Endothelial cell of umbilical vein (primary cell): ENCODE measurements at regions not wholly inside any gene's neighbourhood (a gene's known extent, or its start where the extent isn't known, plus 50 kb on each side); places are given as distances from the start of the nearest gene placed in this dataset.

Experiments used
- BruUV-seq: library from RNA; stranded (reverse); fragments of 400-500 nt; replicated peaks from 2 replicates; lab custom pipeline; 2021; lab: Mats Ljungman, UMichigan
- CTCF ChIA-PET: fragments of 300-600, 350-600 bp; sonication (Branson Sonifier 250); formaldehyde crosslinking; loops from one replicate; lab custom pipeline; 2021; ENCODE audit warnings: antibody characterized with exemption, inconsistent platforms; lab: Charles Lee
- POLR2A ChIA-PET: fragments of 300-600, 350-600 bp; sonication (Branson Sonifier 250); formaldehyde crosslinking; loops from one replicate; lab custom pipeline; 2021; ENCODE audit warnings: antibody characterized with exemption, inconsistent platforms; lab: Charles Lee
- DNase-seq: peaks from one replicate; pipeline ENCODE4 v3.0.0-alpha.2; 2011; ENCODE audit warnings: low read depth, low spot score
- FAIRE-seq: peaks from 2 replicates; lab custom pipeline; 2011; peaks lifted over from hg19 to GRCh38; lab: Jason Lieb, UNC
- H2AFZ ChIP-seq: 2 replicates; pipeline ENCODE4 v1.6.0; 2012; ENCODE audit warnings: low read depth, low read length, control low read depth, inconsistent platforms
- H3K27ac ChIP-seq: 2 replicates; pipeline ENCODE4 v1.5.1; 2011; ENCODE audit warnings: low read depth, mild to moderate bottlenecking, control low read depth, low read length, moderate library complexity; ENCODE audit not compliant: insufficient read depth
- H3K27me3 ChIP-seq, 2 experiments: 2 replicates each; pipeline versions ENCODE4 v1.6.0 to v1.6.1; 2011; ENCODE audit warnings: low read length in 2 of 2, mixed read lengths in 1 of 2; ENCODE audit not compliant: control insufficient read depth in 2 of 2, insufficient read depth in 2 of 2
- H3K36me3 ChIP-seq, 2 experiments: 2 replicates in 1 of 2; 3 replicates in 1 of 2; pipeline ENCODE4 v1.5.1; 2011; ENCODE audit warnings: low read length in 2 of 2, mild to moderate bottlenecking in 1 of 2, moderate library complexity in 1 of 2; ENCODE audit not compliant: control insufficient read depth in 2 of 2, insufficient read depth in 2 of 2; ENCODE audit errors: extremely low read depth in 1 of 2
- H3K4me1 ChIP-seq: 3 replicates; pipeline ENCODE4 v1.5.1; 2011; ENCODE audit warnings: mild to moderate bottlenecking, low read length; ENCODE audit not compliant: control insufficient read depth, insufficient read depth; ENCODE audit errors: extremely low read depth
- H3K4me2 ChIP-seq: 2 replicates; pipeline ENCODE4 v1.6.1; 2011; ENCODE audit warnings: low read length, control low read depth, mixed read lengths; ENCODE audit not compliant: insufficient read depth
- H3K4me3 ChIP-seq, 3 experiments: fragments of 200-600 bp in 1 of 3; sonication (generic), shearing (Covaris generic) in 1 of 3; replicated peaks in 1 of 3; 2 replicates each; pipeline ENCODE4 v1.5.1; 2011 to 2016; ENCODE audit warnings: control low read depth in 3 of 3, low read length in 3 of 3, mild to moderate bottlenecking in 2 of 3, inconsistent platforms in 1 of 3, low read depth in 1 of 3, moderate library complexity in 1 of 3; ENCODE audit not compliant: insufficient read depth in 1 of 3
- H3K79me2 ChIP-seq: 2 replicates; pipeline ENCODE4 v1.6.0; 2012; ENCODE audit warnings: low read length, inconsistent platforms; ENCODE audit not compliant: control insufficient read depth, insufficient read depth
- H3K9ac ChIP-seq: replicated peaks from 2 replicates; pipeline ENCODE3; 2011; ENCODE audit warnings: low read length, control low read depth; ENCODE audit not compliant: insufficient read depth; ENCODE audit errors: extremely low read depth
- H3K9me1 ChIP-seq: replicated peaks from 3 replicates; pipeline ENCODE4 v1.6.0; 2011; ENCODE audit warnings: mild to moderate bottlenecking, low read length; ENCODE audit not compliant: control insufficient read depth, insufficient read depth; ENCODE audit errors: extremely low read depth
- H3K9me3 ChIP-seq: replicated peaks from 2 replicates; pipeline ENCODE4 v1.5.1; 2012; ENCODE audit warnings: low read length, inconsistent platforms; ENCODE audit not compliant: control insufficient read depth, insufficient read depth
- H4K20me1 ChIP-seq: replicated peaks from 2 replicates; pipeline ENCODE3; 2011; ENCODE audit warnings: mild to moderate bottlenecking, low read length; ENCODE audit not compliant: control insufficient read depth, insufficient read depth; ENCODE audit errors: extremely low read depth
- CTCF ChIP-seq, 2 donors: IDR thresholded peaks; 1 replicate in 1 of 2; 2 replicates in 1 of 2; pipeline ENCODE4 v1.5.1; 2011; ENCODE audit warnings: low read length in 2 of 2, mild to moderate bottlenecking in 2 of 2, moderate library complexity in 2 of 2, control low read depth in 1 of 2, inconsistent platforms in 1 of 2, low read depth in 1 of 2; ENCODE audit not compliant: insufficient read depth in 1 of 2; ENCODE audit errors: extremely low read depth in 1 of 2
- EZH2 ChIP-seq: IDR thresholded peaks from 2 replicates; pipeline ENCODE4 v1.6.1; 2012; ENCODE audit warnings: borderline replicate concordance, low read depth, mild to moderate bottlenecking, moderate library complexity, low read length, inconsistent platforms; ENCODE audit not compliant: severe bottlenecking
- FOS ChIP-seq: IDR thresholded peaks from 2 replicates; pipeline ENCODE4 v1.6.1; 2011; ENCODE audit warnings: mild to moderate bottlenecking, low read length, moderate library complexity, borderline replicate concordance; ENCODE audit not compliant: insufficient read depth
- GATA2 ChIP-seq: IDR thresholded peaks from 2 replicates; pipeline ENCODE4 v1.7.0; 2011; ENCODE audit warnings: low read depth, mild to moderate bottlenecking, moderate library complexity, mixed read lengths, low read length; ENCODE audit not compliant: insufficient read length, insufficient read depth
- JUN ChIP-seq: IDR thresholded peaks from 2 replicates; pipeline ENCODE4 v1.6.1; 2011; ENCODE audit warnings: borderline replicate concordance, low read depth; ENCODE audit not compliant: insufficient read length, insufficient read depth
- MAX ChIP-seq: IDR thresholded peaks from 2 replicates; pipeline ENCODE4 v1.6.1; 2011; ENCODE audit not compliant: insufficient read depth, insufficient read length
- MYC ChIP-seq: IDR thresholded peaks from one replicate; pipeline ENCODE4 v1.6.1; 2011; ENCODE audit warnings: mild to moderate bottlenecking, low read depth, low read length
- POLR2A ChIP-seq: IDR thresholded peaks from 2 replicates; pipeline ENCODE4 v1.6.1; 2012; ENCODE audit warnings: low read depth, mild to moderate bottlenecking, control low read depth, low read length
- POLR2AphosphoS5 ChIP-seq: IDR thresholded peaks from 2 replicates; pipeline ENCODE4 v1.6.1; 2012; ENCODE audit warnings: low read depth, mild to moderate bottlenecking, control low read depth, low read length, moderate library complexity; ENCODE audit not compliant: insufficient read depth
- dilution Hi-C: fragments of 300-500 bp; cut with MboI; formaldehyde crosslinking; loops from one replicate; pipeline ENCODE4 v1.15.0; 2019; ENCODE audit warnings: low sequenced_read_pairs; ENCODE audit not compliant: extremely low pct_ligation_motif_present
- intact Hi-C: fragments of 100-400 bp; cut with micrococcal nuclease; formaldehyde crosslinking; loops from one replicate; pipeline ENCODE4 v1.10.0; 2022

GRCh38 chr20:48056218-48056617, 270.9 kb upstream of the SULF2 start:
- no peaks in the 10 kb centered on the region for H3K9me3 ChIP-seq
- H3K4me3 ChIP-seq: no peak overlapping the region
- H3K9me1 ChIP-seq: no peaks in the 10 kb centered on the region
- CTCF ChIA-PET: no interaction called here
- POLR2A ChIA-PET: no interaction called here
- DNase-seq: no peak
- H3K27ac ChIP-seq: no peak overlapping the region
- intact Hi-C loops (no loop called here), dilution Hi-C loops (no loop called here)
- H4K20me1 ChIP-seq: no peaks in the 10 kb centered on the region
- no peaks in the 10 kb centered on the region for H3K27me3 ChIP-seq
- no TSS peak for BruUV-seq
- no peak overlapping the region for H3K9ac ChIP-seq
- no peak overlapping the region for H3K4me2 ChIP-seq
- FAIRE-seq: no peak
- H2AFZ ChIP-seq: no peak overlapping the region
- TF ChIP-seq MAX (no peak), CTCF (IDR thresholded peaks at IDR 0.05; ENCODE audit: extremely low read depth in 1 of 2, insufficient read depth in 1 of 2, low read depth in 1 of 2, low read length in 2 of 2) (no peak), POLR2AphosphoS5 (no peak), JUN (no peak), GATA2 (no peak), FOS (no peak), POLR2A (no peak), EZH2 (no peak), MYC (no peak)
- H3K4me1 ChIP-seq: no peaks in the 10 kb centered on the region
- H3K36me3 ChIP-seq: no peaks in the 10 kb centered on the region
- H3K79me2 ChIP-seq: no peaks in the 10 kb centered on the region
